Activated CD4-positive, alpha-beta T cell treated with anti-CD3 and anti-CD28 coated beads for 36 hours (primary cell): ENCODE measurements at regions not wholly inside any gene's neighbourhood (a gene's known extent, or its start where the extent isn't known, plus 50 kb on each side); places are given as distances from the start of the nearest gene placed in this dataset.

Experiments used
- ATAC-seq: fragments of 200-7000 bp; cut with Tn5 transposase; one replicate; pipeline ENCODE4 v1.10.0; 2021; ENCODE audit warnings: mild to moderate bottlenecking, moderate library complexity
- CTCF ChIA-PET: fragments of 350-600 bp; sonication (Branson Sonifier 250); formaldehyde crosslinking; loops from one replicate; lab custom pipeline; 2021; ENCODE audit warnings: antibody characterized with exemption; lab: Charles Lee
- POLR2A ChIA-PET: fragments of 350-600 bp; sonication (Branson Sonifier 250); formaldehyde crosslinking; loops from one replicate; lab custom pipeline; 2021; ENCODE audit warnings: antibody characterized with exemption, inconsistent platforms; lab: Charles Lee
- DNase-seq: peaks from one replicate; pipeline ENCODE4 v3.0.0-alpha.2; 2020
- H3K27ac Mint-ChIP-seq: one replicate; pipeline ENCODE4 v1.8.0; 2021; ENCODE audit warnings: mixed read lengths
- H3K27me3 Mint-ChIP-seq: one replicate; pipeline ENCODE4 v1.8.0; 2021; ENCODE audit warnings: mixed read lengths
- H3K36me3 Mint-ChIP-seq: one replicate; pipeline ENCODE4 v1.8.0; 2021; ENCODE audit warnings: low read depth, mixed read lengths
- H3K4me1 Mint-ChIP-seq: one replicate; pipeline ENCODE4 v1.8.0; 2021; ENCODE audit warnings: mixed read lengths
- H3K4me3 Mint-ChIP-seq: one replicate; pipeline ENCODE4 v1.8.0; 2021; ENCODE audit warnings: mild to moderate bottlenecking, moderate library complexity, mixed read lengths
- H3K9me3 Mint-ChIP-seq: one replicate; pipeline ENCODE4 v1.8.0; 2021; ENCODE audit warnings: low read depth, mixed read lengths
- intact Hi-C, 2 experiments: fragments of 100-400 bp; cut with DNase I in 1 of 2; cut with micrococcal nuclease in 1 of 2; formaldehyde crosslinking; loops; one replicate each; pipeline versions ENCODE4 v1.14.2 to v1.15.1; 2022 to 2024; cut with DNase I, micrococcal nuclease

DNA sequence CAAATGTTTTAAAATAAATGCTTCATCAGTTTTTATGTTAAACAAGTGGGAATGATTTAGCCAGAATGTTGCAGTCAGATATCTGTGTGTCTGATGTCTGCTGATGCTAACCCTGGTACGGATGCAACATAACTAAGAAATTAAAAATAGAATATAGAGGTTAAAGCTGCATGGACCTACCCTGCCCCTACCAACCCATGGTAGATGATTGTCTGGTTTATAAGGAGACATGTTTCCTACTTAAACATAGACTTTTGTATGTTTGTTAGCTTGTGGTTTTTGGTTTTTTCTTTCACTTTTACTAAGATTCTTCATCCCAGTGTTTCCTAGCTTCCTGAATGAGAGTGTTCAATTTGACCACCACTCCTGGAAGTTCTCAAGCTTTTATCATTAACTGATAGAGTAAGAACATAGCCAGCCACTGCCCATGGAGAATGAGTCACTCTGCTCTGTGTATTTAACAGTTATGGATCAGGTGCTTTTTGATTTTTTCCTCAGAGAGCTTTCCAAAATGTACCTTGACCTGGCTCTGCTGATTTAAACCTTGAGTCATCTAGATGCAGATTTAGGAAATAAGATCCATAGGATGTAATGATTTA, 70.7 kb upstream of the VEPH1 start:
- CTCF ChIA-PET, result interaction anchor here (0.6 to 3.3 kb wide), 11 partner anchors 8 to 359 kb away, joined by 3 to 114 read pairs (median 3); no protein-coding TSS in a partner anchor
- Mint-ChIP-seq H3K27me3 (peaks cover 14% of the 10 kb centered on the region), H3K9me3 (no peaks in the 10 kb centered on the region), H3K4me1 (no peaks in the 10 kb centered on the region), H3K36me3 (no peaks in the 10 kb centered on the region), H3K27ac (no peak overlapping the region), H3K4me3 (no peak overlapping the region)
- POLR2A ChIA-PET, result no interaction called here
- DNase-seq (no peak), ATAC-seq (no peak)
- intact Hi-C loops, result no loop called here

DNA sequence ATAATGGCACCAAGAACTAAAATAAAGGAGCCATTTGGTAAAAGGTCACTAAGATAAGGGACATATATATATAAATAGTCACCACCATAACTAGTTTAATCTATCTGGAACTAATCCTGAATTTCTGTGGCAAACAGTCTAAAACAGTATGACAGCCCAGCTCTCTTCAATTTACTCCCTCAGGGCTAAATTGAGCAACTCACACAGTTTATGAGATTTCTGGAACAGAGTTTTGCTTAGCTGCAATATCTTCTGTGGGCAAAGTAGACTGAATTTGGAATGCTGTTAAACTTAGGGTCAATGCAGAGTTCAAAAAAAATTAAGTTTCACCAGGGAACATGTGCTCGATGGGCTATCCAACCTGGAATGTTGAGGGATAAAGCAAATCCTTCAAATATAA, 70.1 kb upstream of the VEPH1 start:
- no peaks in the 10 kb centered on the region for H3K4me1 Mint-ChIP-seq
- no peak overlapping the region for H3K4me3 Mint-ChIP-seq
- no peaks in the 10 kb centered on the region for H3K36me3 Mint-ChIP-seq
- CTCF ChIA-PET, result interaction anchor here (1.0 to 3.3 kb wide), 12 partner anchors 9 to 861 kb away, joined by 3 to 114 read pairs (median 4); no protein-coding TSS in a partner anchor
- ATAC-seq (no peak), DNase-seq (no peak)
- H3K9me3 Mint-ChIP-seq, result no peaks in the 10 kb centered on the region
- H3K27me3 Mint-ChIP-seq, result peaks cover 14% of the 10 kb centered on the region
- intact Hi-C loops, result no loop called here
- POLR2A ChIA-PET, result no interaction called here
- no peak overlapping the region for H3K27ac Mint-ChIP-seq

DNA sequence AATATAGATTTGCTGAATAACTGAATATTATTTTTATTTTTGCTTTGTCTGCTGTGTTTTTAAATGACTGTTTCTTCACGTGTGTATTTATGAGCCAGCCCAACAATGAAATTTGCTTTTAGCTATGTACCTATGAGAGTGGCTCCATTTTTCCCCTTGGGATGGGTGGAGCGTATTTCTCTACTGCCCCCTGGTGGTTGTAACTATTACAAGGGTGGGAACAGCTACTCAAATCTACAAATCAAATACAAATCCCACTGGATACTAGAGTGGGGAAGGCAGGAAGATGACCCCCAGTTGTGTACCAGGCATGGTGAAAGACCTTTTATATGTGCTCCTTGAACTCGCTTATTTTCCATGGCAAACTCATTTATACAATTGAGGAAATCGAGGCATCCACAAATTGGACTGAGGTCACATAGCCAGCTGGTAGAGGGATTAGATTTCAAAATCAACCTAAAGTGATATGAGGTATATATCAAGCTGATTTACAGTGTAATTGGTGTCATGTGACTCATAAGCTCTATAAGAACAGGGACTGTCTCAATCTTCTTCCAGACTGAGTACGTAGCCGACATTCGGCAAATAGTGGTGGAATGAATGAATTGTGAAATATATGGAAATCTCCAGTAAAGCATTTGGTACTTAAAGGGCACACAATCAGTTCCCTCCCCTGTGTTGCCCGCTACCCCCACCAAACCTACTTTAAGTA, 69.5 kb upstream of the VEPH1 start:
- intact Hi-C loops, result loop anchor here (1.0 kb wide), 1 partner anchor 40 kb away; no protein-coding TSS in a partner anchor
- POLR2A ChIA-PET, result interaction anchor here (0.6 kb wide), 1 partner anchor 40 kb away, joined by 4 read pairs; no protein-coding TSS in a partner anchor
- no peak for ATAC-seq

DNA sequence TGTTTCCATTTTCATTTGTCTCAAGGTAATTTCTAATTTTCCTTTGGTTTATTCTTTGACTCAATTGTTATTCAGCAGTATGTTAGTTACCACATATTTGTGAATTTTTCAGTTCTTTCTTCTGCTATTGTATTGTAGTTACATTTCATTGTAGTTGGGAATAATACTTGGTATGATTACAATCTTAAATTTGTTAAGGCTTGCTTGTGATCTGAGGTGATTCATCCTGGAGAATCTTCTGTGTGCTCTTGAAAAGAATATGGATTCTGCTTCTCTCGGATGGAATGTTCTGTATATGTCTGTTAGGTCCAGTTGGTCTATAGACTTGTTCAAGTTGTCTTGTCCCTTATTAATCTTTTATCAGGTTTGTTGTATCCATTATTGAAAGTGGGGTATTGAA, 63.4 kb upstream of the VEPH1 start:
- intact Hi-C loops, result no loop called here
- no peak for ATAC-seq
- Mint-ChIP-seq H3K27ac (no peak overlapping the region), H3K36me3 (no peaks in the 10 kb centered on the region), H3K4me3 (no peak overlapping the region), H3K4me1 (no peaks in the 10 kb centered on the region), H3K9me3 (peaks cover 3% of the 10 kb centered on the region), H3K27me3 (peaks cover 9% of the 10 kb centered on the region)
- ChIA-PET CTCF (interaction anchor here (1.0 kb wide), 1 partner anchor 15 kb away, joined by 3 read pairs; no protein-coding TSS in a partner anchor), POLR2A (no interaction called here)
- no peak for DNase-seq

More for the DNA sequence above, 69.5 kb upstream of the VEPH1 start:
- Mint-ChIP-seq H3K9me3 (no peaks in the 10 kb centered on the region), H3K36me3 (no peaks in the 10 kb centered on the region), H3K4me1 (no peaks in the 10 kb centered on the region), H3K4me3 (no peak overlapping the region), H3K27me3 (peaks cover 15% of the 10 kb centered on the region), H3K27ac (no peak overlapping the region)
- DNase-seq, result peak; percentile 37
- CTCF ChIA-PET, result interaction anchor here (0.5 to 3.3 kb wide), 13 partner anchors 10 to 861 kb away, joined by 3 to 114 read pairs (median 4); no protein-coding TSS in a partner anchor

DNA sequence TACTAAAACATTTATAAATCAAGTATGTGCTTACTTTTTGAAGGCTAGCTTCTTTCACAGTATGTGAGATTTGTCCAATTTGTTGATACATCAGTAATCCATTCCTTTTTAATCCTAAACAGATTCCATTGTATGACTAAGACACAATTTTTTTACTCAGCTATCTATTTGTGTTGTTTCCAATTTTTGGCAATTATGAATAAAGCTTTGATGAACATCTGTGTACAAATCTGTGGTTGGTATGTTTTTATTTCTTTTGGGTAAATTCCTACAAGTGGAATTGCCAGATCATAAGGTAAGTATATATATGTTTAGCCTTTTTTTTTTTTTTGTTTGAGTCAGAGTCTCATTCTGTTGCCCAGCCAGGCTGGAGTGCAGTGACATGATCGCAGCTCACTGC, 56.2 kb upstream of the VEPH1 start:
- no peak overlapping the region for H3K4me3 Mint-ChIP-seq
- DNase-seq (no peak), ATAC-seq (no peak)
- peaks cover 7% of the 10 kb centered on the region for H3K27me3 Mint-ChIP-seq
- no peaks in the 10 kb centered on the region for H3K36me3 Mint-ChIP-seq
- no peaks in the 10 kb centered on the region for H3K4me1 Mint-ChIP-seq
- POLR2A ChIA-PET, result no interaction called here
- CTCF ChIA-PET, result no interaction called here
- no peak overlapping the region for H3K27ac Mint-ChIP-seq
- peaks cover 4% of the 10 kb centered on the region for H3K9me3 Mint-ChIP-seq
- intact Hi-C loops, result no loop called here
